HEK293 (cell line): ENCODE measurements at regions not wholly inside any gene's neighbourhood (a gene's known extent, or its start where the extent isn't known, plus 50 kb on each side); places are given as distances from the start of the nearest gene placed in this dataset.

Experiments used
- BCL11A ChIP-seq: fragments of 450-650 bp; formaldehyde crosslinking; IDR thresholded peaks from 2 replicates; pipeline ENCODE4 v1.5.1; 2016; ENCODE audit warnings: low read depth, missing biosample characterization, missing genetic modification characterization
- CTCF ChIP-seq: fragments of 450-650 bp; formaldehyde crosslinking; IDR thresholded peaks from 2 replicates; pipeline ENCODE4 v1.5.1; 2016; ENCODE audit warnings: missing biosample characterization, missing genetic modification characterization
- SETDB1 ChIP-seq: IDR thresholded peaks from one replicate; pipeline ENCODE4 v1.6.1; 2017; ENCODE audit warnings: mild to moderate bottlenecking, low read length, moderate library complexity, mixed read lengths; ENCODE audit not compliant: insufficient read length
- ZBTB7A ChIP-seq: fragments of 450-650 bp; formaldehyde crosslinking; IDR thresholded peaks from 2 replicates; pipeline ENCODE4 v1.5.1; 2016; ENCODE audit warnings: low read depth, missing biosample characterization, missing genetic modification characterization
- ZFP3 ChIP-seq: fragments of 450-650 bp; formaldehyde crosslinking; IDR thresholded peaks from 2 replicates; pipeline ENCODE4 v1.5.1; 2016; ENCODE audit warnings: low read depth, missing biosample characterization, missing genetic modification characterization
- ZFP37 ChIP-seq: fragments of 450-650 bp; formaldehyde crosslinking; IDR thresholded peaks from 2 replicates; pipeline ENCODE4 v1.5.1; 2016; ENCODE audit warnings: missing biosample characterization, missing genetic modification characterization
- ZNF140 ChIP-seq: fragments of 450-650 bp; formaldehyde crosslinking; IDR thresholded peaks from 2 replicates; pipeline ENCODE4 v1.5.1; 2016; ENCODE audit warnings: missing biosample characterization, missing genetic modification characterization
- ZNF426 ChIP-seq: fragments of 450-650 bp; formaldehyde crosslinking; IDR thresholded peaks from 2 replicates; pipeline ENCODE4 v1.5.1; 2017; ENCODE audit warnings: missing biosample characterization, missing genetic modification characterization, mild to moderate bottlenecking, inconsistent platforms, moderate library complexity
- ZNF707 ChIP-seq: fragments of 450-650 bp; formaldehyde crosslinking; IDR thresholded peaks from 2 replicates; pipeline ENCODE4 v1.5.1; 2016; ENCODE audit warnings: missing biosample characterization, missing genetic modification characterization
- ZNF843 ChIP-seq: fragments of 450-650 bp; formaldehyde crosslinking; IDR thresholded peaks from 2 replicates; pipeline ENCODE4 v1.5.1; 2016; ENCODE audit warnings: missing biosample characterization, missing genetic modification characterization
- TF ChIP-seq, protein P1 (sequence below): fragments of 450-650 bp; formaldehyde crosslinking; IDR thresholded peaks from 2 replicates; pipeline ENCODE4 v1.5.1; 2016; ENCODE audit warnings: missing biosample characterization, missing genetic modification characterization
- TF ChIP-seq, protein P2 (sequence below): fragments of 450-650 bp; formaldehyde crosslinking; IDR thresholded peaks from 2 replicates; pipeline ENCODE4 v1.5.1; 2016; ENCODE audit warnings: missing biosample characterization, missing genetic modification characterization

DNA sequence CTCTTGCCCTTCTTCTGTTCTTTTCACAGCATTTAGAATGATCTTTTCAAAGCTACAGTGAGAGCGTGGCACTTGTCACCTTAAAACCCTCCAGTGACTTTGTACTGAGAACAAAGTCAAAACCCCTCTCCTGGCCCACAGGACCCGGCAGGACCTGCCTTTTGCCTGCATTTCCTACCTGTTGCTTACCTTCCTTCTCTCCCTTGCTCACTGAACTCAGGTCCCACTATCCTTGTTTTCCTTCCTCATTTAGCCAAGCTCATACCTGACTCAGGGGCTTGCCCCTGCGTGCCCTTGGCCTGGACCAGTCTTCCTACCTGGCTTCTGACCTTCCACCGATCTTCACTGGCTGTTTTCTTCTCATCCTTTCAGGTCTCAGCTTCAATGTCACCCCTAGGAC, 112.3 kb upstream of the PRMT8 start:
- TF ChIP-seq, protein P1, sequence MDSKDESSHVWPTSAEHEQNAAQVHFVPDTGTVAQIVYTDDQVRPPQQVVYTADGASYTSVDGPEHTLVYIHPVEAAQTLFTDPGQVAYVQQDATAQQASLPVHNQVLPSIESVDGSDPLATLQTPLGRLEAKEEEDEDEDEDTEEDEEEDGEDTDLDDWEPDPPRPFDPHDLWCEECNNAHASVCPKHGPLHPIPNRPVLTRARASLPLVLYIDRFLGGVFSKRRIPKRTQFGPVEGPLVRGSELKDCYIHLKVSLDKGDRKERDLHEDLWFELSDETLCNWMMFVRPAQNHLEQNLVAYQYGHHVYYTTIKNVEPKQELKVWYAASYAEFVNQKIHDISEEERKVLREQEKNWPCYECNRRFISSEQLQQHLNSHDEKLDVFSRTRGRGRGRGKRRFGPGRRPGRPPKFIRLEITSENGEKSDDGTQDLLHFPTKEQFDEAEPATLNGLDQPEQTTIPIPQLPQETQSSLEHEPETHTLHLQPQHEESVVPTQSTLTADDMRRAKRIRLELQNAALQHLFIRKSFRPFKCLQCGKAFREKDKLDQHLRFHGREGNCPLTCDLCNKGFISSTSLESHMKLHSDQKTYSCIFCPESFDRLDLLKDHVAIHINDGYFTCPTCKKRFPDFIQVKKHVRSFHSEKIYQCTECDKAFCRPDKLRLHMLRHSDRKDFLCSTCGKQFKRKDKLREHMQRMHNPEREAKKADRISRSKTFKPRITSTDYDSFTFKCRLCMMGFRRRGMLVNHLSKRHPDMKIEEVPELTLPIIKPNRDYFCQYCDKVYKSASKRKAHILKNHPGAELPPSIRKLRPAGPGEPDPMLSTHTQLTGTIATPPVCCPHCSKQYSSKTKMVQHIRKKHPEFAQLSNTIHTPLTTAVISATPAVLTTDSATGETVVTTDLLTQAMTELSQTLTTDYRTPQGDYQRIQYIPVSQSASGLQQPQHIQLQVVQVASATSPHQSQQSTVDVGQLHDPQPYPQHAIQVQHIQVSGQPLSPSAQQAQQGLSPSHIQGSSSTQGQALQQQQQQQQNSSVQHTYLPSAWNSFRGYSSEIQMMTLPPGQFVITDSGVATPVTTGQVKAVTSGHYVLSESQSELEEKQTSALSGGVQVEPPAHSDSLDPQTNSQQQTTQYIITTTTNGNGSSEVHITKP (tag by site-specific recombination): no peak
- no peak for TF ChIP-seq CTCF
- no peak for TF ChIP-seq BCL11A (tag by site-specific recombination)
- TF ChIP-seq ZNF843 (tag by site-specific recombination): no peak
- TF ChIP-seq, protein P2, sequence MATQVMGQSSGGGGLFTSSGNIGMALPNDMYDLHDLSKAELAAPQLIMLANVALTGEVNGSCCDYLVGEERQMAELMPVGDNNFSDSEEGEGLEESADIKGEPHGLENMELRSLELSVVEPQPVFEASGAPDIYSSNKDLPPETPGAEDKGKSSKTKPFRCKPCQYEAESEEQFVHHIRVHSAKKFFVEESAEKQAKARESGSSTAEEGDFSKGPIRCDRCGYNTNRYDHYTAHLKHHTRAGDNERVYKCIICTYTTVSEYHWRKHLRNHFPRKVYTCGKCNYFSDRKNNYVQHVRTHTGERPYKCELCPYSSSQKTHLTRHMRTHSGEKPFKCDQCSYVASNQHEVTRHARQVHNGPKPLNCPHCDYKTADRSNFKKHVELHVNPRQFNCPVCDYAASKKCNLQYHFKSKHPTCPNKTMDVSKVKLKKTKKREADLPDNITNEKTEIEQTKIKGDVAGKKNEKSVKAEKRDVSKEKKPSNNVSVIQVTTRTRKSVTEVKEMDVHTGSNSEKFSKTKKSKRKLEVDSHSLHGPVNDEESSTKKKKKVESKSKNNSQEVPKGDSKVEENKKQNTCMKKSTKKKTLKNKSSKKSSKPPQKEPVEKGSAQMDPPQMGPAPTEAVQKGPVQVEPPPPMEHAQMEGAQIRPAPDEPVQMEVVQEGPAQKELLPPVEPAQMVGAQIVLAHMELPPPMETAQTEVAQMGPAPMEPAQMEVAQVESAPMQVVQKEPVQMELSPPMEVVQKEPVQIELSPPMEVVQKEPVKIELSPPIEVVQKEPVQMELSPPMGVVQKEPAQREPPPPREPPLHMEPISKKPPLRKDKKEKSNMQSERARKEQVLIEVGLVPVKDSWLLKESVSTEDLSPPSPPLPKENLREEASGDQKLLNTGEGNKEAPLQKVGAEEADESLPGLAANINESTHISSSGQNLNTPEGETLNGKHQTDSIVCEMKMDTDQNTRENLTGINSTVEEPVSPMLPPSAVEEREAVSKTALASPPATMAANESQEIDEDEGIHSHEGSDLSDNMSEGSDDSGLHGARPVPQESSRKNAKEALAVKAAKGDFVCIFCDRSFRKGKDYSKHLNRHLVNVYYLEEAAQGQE: no peak
- no peak for TF ChIP-seq ZNF707 (tag by site-specific recombination)
- no peak for TF ChIP-seq ZNF426 (tag by site-specific recombination)
- no peak for TF ChIP-seq ZBTB7A (tag by site-specific recombination)
- no peak for TF ChIP-seq ZNF140 (tag by site-specific recombination)
- no peak for TF ChIP-seq ZFP3 (tag by site-specific recombination)
- no peak for TF ChIP-seq SETDB1
- no peak for TF ChIP-seq ZFP37 (tag by site-specific recombination)
